ENCODE measurements at regions not wholly inside any gene's neighbourhood (a gene's known extent, or its start where the extent isn't known, plus 50 kb on each side); places are given as distances from the start of the nearest gene placed in this dataset.

DNA sequence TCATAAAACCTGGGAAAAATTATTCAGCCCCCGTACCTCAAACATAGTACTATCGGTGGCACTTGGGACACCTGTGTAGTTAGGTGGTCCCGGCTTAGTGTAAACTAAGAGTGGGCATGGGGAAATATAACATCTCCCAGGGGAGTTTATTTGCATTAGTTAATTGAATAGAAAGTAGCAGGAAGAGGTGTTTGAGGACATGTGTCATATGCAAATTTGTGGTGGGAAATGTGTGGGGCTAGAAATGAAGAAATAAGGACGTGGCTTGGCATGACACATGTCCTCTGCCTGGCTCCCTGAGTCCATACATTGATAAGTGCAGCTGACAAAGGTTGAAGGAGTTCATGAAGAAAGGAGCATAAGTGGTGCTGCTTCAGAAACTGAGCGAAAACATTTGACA is 483.6 kb downstream of the SH2D1A start:
- DNase-seq (ENCODE audit: low read depth in 2 of 2): no peak

DNA sequence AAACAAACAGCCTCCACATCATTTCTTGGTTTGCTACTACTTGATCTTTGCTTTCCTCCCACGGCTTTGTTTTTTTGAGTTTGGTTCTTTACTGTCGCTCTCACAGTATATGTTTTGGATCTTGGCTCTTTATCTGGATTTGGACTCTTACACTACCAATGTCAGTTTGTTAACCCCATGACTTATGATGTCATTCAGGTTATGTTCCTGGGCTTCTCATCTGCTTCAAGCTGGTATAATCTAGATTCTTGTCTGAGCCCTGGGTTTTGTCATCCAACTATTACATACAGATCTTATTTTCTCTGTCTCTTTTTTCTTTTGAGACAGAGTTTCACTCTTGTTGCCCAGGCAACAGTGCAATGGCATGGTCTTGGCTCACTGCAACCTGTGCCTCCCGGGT is 482.9 kb upstream of the TEX13C start:
- no peak for DNase-seq (ENCODE audit: low read depth in 2 of 2)

DNA sequence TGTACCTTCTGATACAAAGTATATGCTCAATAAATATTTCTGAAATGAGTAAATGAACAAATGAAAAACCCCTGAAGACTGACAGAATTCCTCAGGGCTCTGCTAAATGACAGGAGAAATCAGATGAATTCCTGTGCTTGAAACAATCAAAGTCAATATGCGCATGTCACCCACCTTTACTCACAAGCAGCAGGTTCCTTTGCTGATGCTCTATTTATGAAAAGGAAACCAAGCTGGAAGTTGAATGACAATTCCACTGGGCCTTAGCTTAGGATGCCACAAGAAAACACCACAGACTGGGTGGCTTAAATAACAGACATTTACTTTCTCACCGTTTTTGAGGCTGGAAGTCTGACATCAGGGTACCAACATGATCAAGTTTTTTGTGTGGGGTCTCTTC is 477.5 kb upstream of the TEX13C start:
- no peak for DNase-seq (ENCODE audit: low read depth in 2 of 2)

DNA sequence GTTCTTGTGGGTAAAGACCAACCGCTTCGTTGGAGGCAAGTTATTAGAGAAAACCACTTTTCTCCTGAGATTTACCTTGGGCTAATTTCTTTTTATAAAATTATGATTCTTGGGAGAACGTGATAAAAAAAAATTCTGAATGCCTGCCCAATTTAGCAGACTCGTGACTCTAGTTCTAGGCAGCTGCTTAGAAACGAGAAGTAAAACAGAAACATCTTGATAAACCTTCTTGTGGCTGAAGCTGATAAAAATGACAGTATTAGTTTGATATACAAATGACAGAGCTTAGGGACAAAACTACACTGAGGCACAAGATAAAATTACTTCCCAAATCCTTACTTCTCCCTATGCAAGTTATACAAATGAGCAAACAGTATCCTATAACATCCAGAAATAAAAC is 458.9 kb upstream of the TEX13C start:
- no peak for DNase-seq (ENCODE audit: low read depth in 2 of 2)

DNA sequence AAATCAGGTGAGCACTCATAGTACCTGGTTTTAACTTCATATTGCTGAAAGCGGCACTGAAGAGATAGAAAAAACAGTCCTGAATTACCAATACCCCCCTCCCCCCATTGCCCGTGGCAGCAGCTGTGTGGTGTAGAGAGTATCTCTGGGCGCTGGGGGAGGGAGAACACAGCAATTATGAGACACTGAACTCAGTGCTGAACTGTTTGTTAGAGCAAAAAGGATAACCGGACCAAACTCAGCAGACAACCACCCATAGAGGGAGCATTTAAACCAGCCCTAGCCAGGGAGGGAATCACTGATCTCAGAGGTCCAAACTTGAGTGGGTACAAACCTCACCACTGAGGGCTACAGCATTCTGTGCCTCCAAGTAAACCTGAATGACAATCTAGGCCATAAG is 457.4 kb upstream of the TEX13C start:
- DNase-seq (ENCODE audit: low read depth in 2 of 2): no peak

DNA sequence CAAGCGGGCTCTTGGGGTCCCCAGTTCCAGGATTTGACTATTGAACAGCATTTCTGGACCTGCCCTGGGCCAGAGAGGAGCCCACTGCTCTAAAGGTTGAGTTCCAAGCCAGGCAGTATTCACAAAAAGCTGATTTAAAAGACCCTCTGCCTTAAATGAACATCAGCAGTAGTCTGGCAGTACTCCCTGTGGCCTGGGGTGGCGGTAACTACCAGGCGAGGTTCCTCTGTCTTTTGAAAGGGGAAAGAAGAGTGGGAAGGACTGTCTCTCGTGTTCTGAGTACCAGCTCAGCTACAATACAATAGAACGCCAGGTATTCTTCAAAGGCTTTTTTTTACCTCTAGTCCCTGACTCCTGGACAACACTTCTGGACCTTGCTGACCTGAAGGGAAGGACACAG is 456.4 kb upstream of the TEX13C start:
- no peak for DNase-seq (ENCODE audit: low read depth in 2 of 2)

DNA sequence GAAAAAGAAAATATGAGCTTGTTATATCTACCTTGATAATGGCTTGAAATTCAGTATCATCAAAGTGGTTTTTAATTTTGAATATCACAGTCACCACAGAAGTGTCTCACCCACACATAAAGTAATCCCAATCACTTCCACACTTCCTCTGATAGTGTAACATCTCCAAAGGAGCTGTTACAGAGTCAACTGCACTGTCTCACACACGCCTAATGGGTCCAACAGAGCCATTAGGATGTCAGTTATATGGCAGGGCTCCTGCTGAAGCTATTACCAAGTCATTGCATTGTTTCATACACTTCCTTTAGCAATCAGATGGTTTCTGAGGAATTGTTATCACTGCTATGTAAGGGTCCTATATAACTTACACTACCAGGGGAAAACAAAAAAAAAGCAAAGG is 432.1 kb upstream of the TEX13C start:
- DNase-seq (ENCODE audit: low read depth in 2 of 2): no peak

DNA sequence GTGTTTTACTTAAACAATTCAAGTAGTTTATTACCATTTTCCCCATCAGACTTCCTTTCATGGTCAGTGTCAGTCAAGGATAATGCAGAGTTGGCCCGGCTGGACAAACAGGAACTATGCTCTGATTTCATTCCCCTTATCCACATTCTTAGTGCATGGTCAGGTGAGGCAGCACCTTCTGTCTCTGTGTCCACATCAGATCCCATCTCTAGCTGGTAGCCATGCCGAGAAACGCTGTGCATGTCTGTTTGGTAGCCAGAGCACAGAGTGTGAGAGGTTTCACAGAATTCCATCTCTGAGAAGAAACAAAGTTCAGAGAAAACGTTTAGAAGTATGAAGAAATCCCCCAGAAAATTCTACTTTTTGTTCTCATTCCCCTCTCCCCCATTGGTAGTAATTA is 423.7 kb upstream of the TEX13C start:
- no peak for DNase-seq (ENCODE audit: low read depth in 2 of 2)

DNA sequence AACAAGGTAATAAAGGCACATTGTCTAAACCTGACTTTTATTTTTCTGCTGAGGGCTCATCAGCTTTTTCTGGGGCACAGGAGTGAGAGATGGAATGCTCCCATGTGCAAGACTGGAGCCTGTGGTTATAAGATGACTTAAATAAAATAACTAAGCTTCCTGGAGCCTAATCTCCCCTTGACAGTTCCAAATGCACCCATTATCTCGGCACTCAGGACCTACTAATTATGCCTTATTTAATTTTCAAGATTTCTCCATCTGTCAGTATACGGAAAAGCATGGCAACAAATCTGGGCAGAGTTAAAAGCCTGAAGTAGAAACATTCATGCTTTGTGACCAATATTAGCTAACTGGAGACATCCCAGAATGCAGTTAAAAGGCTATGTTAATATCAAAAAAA is 416.7 kb upstream of the TEX13C start:
- DNase-seq (ENCODE audit: low read depth in 2 of 2): no peak

DNA sequence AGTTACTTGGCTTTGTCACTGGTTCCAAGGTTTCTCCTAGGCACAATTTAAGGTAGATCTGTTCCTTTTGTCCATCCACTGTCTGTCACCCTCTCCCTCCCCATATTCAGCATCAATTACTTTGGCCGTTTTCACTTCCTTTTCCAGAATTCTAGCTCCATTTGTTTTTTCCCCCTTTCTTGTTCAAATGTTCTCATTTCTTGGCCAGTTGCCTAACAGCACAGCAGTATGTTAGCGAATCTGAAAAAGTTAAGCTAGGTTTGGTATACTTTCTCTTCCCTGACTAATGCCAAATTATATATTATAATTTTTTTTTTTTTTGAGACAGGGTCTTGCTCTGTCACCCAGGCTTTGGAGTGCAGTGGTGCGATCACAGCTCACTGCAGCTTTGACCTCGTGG is 409.1 kb upstream of the TEX13C start:
- DNase-seq (ENCODE audit: low read depth in 2 of 2): no peak

DNA sequence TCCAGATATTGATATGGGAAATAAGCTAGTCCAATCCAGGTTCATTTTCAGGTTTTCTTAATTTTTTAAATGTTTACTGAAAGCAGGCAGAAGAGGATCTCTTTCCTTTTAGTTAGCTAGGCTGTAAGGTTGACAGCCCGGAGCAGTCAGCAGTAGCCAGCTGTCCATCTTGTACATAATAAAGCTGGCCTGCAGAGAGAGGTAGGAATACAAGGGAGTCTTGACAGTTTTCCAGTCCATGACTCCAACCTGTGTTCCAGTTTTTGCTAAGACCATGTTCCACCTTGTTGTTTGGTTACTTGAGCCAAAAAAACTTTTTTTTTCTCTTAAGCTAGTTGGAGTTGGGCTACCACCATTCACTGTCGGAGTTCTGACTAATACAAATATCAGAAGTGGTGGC is 402.7 kb upstream of the TEX13C start:
- DNase-seq (ENCODE audit: low read depth in 2 of 2): no peak

DNA sequence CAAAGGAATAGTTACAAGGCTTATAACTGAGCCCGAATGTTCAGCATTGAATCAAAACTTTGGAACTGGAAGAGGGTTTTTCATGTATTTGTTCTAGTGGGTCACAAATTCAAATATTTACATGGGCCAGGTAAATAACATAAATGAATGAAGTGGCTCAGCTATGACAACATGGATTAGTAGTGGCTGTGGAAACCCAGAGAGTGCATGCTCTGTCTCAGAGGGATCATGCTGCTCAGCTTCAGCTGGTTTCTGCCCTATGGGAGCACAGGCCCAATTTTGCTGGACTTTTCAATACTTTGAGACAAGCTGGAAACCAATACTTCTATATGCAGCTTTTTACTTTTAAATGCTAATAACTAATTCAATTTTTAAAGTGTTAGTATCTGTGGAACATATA is 394.0 kb upstream of the TEX13C start:
- no peak for DNase-seq (ENCODE audit: low read depth in 2 of 2)

DNA sequence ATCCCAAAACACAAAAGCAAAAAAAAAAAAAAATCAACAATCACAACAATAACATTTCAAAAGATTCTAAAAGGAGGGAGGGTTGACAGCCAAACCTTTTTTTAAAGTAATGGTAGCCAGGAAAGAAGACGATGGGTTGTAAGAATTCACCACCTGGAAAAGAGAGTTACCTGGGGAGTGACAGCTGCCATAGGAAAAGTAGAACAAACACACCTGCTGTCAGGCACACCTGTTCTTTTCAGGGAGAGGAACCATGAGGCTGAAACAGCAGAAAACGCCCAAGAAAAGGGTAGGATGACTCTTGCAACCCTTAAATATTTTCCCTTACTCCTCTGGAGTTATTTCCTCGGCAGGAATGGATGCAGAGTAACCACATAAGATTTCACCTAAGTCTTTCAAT is 388.4 kb upstream of the TEX13C start:
- DNase-seq (ENCODE audit: low read depth in 2 of 2): no peak

DNA sequence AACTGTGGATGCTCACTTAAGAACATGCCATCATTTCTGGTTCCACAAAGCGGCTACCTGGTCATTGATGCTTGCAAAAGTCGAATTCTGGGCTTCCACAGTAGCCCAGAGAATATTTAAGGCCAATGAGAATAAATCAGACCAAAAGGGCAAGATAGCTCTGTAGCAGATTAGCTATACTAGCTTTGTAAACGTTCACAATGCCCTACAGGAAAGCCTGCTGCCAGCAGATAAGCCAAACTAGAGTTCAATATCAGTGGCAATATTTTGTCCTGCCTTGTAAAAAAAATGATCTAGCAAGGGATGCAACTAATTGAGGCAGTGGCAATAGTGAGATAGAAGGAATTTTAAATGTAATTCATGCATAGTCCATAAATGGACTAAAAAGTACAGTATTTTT is 387.7 kb upstream of the TEX13C start:
- DNase-seq (ENCODE audit: low read depth in 2 of 2): no peak

DNA sequence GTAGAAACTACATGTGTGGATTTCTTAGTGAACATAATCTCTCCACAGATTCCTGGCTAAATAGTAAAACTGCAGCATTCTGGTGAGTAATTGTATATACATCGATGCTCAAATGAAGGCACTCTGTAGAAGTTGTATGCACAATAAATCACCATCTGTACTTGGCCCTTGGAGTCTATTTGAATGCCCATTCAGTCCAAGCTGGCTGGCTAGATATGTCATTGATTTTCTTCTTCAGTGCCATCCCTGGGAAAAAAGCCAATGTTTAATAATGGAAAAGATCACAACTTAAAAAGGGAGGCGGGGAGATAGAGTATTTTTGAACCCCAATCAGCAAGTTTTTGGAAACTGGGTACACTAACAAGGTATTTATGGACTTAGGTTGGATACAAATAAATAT is 381.0 kb upstream of the TEX13C start:
- DNase-seq (ENCODE audit: low read depth in 2 of 2): no peak

DNA sequence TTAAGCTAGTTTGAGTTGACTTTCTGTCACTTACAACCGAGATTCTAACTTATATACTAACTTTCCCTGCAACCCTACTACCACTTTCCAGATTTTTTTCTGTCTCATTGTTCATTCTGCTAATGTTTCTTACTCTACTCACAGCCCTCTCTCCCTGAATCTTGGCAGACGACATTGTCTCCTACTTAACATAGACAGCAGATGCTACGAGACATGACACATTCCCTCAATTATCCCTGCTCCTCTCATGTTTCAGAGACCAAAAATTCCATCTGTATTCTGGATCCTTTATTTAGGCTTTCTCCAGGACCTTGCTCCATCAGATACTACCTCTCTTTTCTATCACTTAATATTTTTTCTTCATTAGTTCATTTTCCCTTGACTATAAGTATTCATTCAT is 379.1 kb upstream of the TEX13C start:
- DNase-seq (ENCODE audit: low read depth in 2 of 2): no peak

DNA sequence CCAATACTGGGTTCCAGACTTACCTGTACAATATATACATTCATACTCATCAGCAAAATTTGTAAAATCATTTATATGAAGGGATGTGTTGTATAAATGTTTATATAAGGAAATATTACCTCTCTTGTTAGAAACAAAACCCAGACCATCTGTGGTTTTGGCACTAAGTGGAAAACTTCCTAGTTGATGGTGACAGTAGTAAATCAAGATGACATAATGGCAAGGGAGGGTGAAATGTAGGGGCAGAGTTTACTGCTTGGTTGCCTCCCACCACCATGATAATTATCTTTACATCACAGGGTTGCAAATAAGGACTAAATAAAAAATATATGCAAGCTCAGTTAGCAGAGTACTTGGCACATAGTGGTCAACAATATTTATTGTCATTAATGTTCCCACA is 365.3 kb upstream of the TEX13C start:
- DNase-seq (ENCODE audit: low read depth in 2 of 2): no peak

DNA sequence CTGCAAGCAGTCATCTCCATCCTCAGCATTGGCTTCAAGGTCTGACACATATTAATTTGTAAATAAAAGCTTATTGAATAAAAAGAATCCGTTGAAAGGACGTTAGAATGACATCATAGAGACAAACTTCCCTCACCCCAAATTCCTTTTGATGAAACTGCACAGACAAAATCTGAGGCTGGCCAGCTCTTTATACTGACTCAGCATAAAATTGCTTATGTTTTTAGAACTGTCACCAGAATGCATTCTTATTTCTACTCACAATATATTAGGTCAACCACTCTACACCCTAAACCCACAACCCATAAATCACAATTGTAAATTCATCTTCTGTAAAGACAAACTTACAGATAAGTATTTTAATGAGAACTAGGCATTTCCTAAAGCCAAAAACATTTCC is 359.2 kb upstream of the TEX13C start:
- DNase-seq (ENCODE audit: low read depth in 2 of 2): no peak

DNA sequence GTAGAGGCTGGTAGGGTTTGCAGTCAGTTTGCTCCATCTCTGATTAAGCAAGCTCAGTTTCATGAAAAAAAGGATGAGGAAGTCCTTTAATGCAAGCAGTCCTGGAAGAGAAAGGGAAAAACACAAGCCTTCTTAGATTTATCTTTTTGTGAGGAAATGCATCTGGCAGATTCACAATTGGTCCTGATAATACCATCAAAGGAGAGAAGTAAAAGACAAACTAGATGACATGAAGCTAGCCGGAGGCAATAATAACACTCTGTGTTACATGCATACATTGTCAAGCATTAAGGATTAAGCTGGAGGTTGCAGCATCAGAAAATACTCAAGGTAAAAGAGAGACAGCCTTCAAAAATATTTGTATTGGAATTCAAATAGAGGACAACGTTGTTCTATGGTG is 356.0 kb upstream of the TEX13C start, which contains the start of gene TENM1:
TENM1 (minus strand) TSS at position 101 of the 400 bp plus-strand sequence.
- no peak for DNase-seq (ENCODE audit: low read depth in 2 of 2)

DNA sequence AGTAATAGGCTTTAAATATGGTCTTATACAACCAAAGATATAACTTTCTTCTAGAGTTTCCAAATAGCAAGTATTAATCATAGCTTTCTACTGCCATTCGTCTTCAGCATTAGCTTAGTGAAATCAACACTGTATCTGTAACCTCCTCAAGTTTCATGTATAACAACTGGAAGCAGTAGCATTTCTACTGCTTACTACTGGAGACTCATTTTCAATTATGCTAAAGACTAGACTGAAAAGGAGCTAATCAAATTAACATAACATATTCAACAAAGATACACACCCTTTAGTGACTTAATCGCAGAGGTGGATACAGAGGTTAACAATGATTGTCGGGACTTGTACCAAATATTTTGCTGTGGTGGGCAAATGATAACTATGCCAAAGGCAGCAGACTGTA is 344.2 kb upstream of the TEX13C start:
- DNase-seq (ENCODE audit: low read depth in 2 of 2): no peak

DNA sequence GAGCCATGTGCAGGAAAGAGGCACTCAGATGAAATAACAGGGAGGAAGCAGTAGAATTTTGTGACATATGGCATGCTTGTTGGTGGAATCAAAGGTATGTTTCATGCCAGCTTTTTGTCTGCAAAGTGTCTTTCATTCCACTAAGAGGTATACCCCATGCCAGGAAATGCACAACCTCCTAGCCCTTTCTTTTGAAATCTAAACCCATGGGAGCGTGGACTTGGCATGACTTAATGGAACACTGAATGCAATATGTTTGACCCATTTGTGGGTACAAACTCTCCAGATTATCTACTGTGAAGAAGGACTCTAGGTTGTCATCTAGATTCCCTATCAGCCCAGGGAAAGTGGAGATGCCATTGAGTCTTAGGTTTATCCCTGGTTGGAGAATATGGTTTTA is 338.3 kb upstream of the TEX13C start:
- no peak for DNase-seq (ENCODE audit: low read depth in 2 of 2)

DNA sequence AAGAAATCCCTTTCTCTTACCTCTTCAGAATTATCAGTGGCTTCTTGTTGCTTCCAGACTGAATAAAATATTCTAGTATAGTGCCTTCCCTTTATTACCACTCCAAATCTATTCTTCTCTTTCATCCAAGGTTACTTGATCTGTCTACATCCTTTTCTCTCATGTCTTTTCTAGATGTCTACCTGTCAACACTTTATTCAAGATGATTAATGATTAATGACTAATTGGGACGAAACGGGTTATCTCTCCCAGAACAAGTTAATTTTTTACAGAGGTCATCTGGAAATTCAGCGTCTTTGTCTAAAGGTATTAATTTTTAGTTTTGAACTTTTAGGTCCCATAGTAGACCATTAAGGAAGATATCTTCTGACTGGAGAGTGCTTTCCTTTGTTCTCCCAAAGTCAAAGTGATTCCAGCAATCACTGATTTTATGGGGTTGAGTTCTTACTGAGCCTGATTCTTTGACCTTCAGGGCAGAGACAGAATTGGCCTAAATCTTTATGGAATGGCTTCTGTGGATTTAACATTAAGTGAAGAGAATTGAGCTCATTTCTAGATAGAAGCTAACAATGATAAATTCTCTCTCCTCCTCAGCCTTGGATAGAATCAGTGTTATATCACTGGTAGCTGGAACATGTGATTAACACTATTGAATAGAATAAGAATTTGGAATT is 335.4 kb upstream of the TEX13C start:
- no peak for DNase-seq (ENCODE audit: low read depth in 2 of 2)

DNA sequence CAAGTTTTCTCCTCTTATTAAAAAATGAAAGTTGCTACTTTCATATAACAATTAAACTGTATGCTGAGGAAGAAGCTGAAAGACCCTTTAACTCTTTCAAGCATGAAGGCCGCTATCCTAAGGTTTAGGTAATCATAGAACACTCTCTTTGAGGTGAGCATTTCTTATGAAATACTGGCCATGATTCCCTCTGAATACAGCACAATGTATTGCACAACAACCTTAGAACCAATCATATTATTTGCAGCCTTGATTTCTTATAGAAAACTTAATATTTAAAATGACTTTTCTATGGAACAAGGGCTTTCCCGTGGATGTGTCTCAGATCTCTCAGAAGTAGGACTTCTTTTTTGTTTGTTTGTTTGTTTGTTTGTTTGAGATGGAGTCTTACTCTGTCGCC is 333.4 kb upstream of the TEX13C start:
- no peak for DNase-seq (ENCODE audit: low read depth in 2 of 2)

DNA sequence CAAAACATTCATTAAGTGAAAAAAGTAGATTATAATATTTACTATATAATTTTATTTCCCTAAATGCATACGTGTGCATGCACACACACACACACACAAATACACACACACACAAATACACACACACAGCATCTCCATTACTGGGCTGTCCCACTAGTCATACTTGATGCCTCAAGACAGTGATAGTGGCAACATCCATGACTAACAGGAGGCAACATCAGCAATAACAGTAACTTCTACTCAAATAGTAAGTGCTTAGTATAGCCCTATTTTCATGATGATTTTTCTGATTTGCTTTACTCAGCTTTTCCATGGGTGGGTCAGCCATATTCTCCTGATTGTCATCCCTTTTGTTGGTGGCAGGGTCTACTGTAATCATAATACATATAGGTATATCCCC is 325.9 kb upstream of the TEX13C start:
- DNase-seq (ENCODE audit: low read depth in 2 of 2): no peak

DNA sequence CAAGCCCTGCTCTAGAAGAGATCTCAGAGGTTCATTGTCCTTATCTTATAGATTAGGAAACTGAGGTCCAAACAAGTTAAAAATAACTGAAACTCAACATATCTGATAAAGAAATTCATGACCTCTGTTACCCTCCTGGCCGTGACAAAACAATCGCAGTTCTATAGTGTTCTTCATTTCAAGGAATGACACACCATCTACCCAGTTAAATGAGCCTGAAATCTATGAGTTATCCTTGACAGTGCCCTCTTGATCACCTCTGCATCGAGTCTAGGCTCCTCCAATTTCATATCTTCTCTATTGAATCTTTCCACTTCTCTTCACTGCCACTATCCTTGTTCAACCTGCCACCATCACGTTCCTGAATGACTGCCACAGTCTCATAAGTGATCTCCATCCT is 325.3 kb upstream of the TEX13C start:
- no peak for DNase-seq (ENCODE audit: low read depth in 2 of 2)

All from stimulated activated CD4-positive, alpha-beta T cell treated with anti-CD3 and anti-CD28 coated beads, Interleukin-4, amount 100 ng/mL, for 48 hours (primary cell).